AG04449 (cell line): ENCODE measurements at regions not wholly inside any gene's neighbourhood (a gene's known extent, or its start where the extent isn't known, plus 50 kb on each side); places are given as distances from the start of the nearest gene placed in this dataset.
"Not testable (repeated sequence)": the region's sequence is repeated elsewhere in the genome, so short reads cannot be mapped to it uniquely, and the experiment has no call there.

Experiments used
- CTCF ChIA-PET: fragments of 350-600 bp; formaldehyde crosslinking; extraction: SDS; loops from one replicate; lab custom pipeline; 2021; ENCODE audit warnings: antibody characterized with exemption; lab: Yijun Ruan, JAX
- POLR2A ChIA-PET: fragments of 400-600, 350-600 bp; formaldehyde crosslinking; extraction: SDS; loops from one replicate; lab custom pipeline; 2020; ENCODE audit warnings: antibody characterized with exemption, inconsistent platforms; lab: Yijun Ruan, JAX
- DNase-seq: peaks from one replicate; pipeline ENCODE4 v3.0.0-alpha.2; 2010; ENCODE audit warnings: low read depth, low spot score
- H3K4me3 ChIP-seq: 2 replicates; pipeline ENCODE4 v1.5.1; 2011; ENCODE audit warnings: low read depth, mild to moderate bottlenecking, control low read depth, low read length
- CTCF ChIP-seq: IDR thresholded peaks from one replicate; pipeline ENCODE4 v1.5.1; 2011; ENCODE audit warnings: mild to moderate bottlenecking, moderate library complexity, low read length, control low read depth, inconsistent platforms; ENCODE audit not compliant: insufficient read depth; ENCODE audit errors: missing control alignments

GRCh38 chr6:144664281-144664680, 379.1 kb downstream of the UTRN start:
- no peak for TF ChIP-seq CTCF
- ChIA-PET CTCF (no interaction called here), POLR2A (no interaction called here)

GRCh38 chr6:144664947-144665346, 379.8 kb downstream of the UTRN start:
- CTCF ChIA-PET: no interaction called here
- POLR2A ChIA-PET: no interaction called here
- no peak overlapping the region for H3K4me3 ChIP-seq
- TF ChIP-seq CTCF: no peak
- DNase-seq: no peak

More at GRCh38 chr6:144664281-144664680, 379.1 kb downstream of the UTRN start:
- H3K4me3 ChIP-seq: no peak overlapping the region
- no peak for DNase-seq

GRCh38 chr6:144665932-144666450, 380.9 kb downstream of the UTRN start:
- no peak for TF ChIP-seq CTCF
- CTCF ChIA-PET: no interaction called here
- DNase-seq: no peak
- H3K4me3 ChIP-seq: no peak overlapping the region
- POLR2A ChIA-PET: no interaction called here

- ChIA-PET CTCF (no interaction called here), POLR2A (no interaction called here)
- TF ChIP-seq CTCF: no peak
- DNase-seq: no peak
- no peak overlapping the region for H3K4me3 ChIP-seq
Measured at GRCh38 chr6:144666781-144667180, 381.6 kb downstream of the UTRN start.

GRCh38 chr6:144667532-144668503, 382.7 kb downstream of the UTRN start:
- ChIA-PET CTCF (no interaction called here), POLR2A (no interaction called here)
- no peak overlapping the region for H3K4me3 ChIP-seq
- no peak for TF ChIP-seq CTCF
- DNase-seq: no peak

- CTCF ChIA-PET, POLR2A ChIA-PET, DNase-seq: not testable (repeated sequence)
Measured at GRCh38 chr6:144670259-144670658, 385.1 kb downstream of the UTRN start.

More at GRCh38 chr6:144670259-144670658, 385.1 kb downstream of the UTRN start:
- H3K4me3 ChIP-seq: not testable (repeated sequence)
